ENCODE measurements at regions not wholly inside any gene's neighbourhood (a gene's known extent, or its start where the extent isn't known, plus 50 kb on each side); places are given as distances from the start of the nearest gene placed in this dataset.
"Not testable (repeated sequence)": the region's sequence is repeated elsewhere in the genome, so short reads cannot be mapped to it uniquely, and the experiment has no call there.

DNA sequence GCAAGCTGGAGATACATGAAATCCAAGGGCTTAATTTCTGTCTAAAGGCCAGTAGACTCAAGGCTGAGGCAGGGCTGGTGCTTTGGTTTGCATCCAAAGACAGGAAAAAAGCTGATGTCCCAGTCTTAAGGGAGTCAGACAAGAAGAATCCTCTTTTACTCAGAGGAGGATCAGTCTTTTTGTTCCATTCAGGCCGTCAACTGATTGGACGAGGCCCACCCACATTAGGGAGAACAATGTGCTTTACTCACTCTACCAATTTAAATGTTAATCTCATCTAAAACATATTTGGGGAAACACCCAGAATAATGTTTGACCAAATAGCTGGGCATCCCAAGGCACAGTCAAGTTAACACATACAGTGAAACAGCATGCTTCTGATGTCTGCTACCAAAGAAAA, 388.5 kb upstream of the CHRM2 start:
- no peak overlapping the region for H3K4me3 ChIP-seq (ENCODE audit: low read depth, low read length)
- DNase-seq (ENCODE audit: low read depth): no peak
- TF ChIP-seq, protein P1, sequence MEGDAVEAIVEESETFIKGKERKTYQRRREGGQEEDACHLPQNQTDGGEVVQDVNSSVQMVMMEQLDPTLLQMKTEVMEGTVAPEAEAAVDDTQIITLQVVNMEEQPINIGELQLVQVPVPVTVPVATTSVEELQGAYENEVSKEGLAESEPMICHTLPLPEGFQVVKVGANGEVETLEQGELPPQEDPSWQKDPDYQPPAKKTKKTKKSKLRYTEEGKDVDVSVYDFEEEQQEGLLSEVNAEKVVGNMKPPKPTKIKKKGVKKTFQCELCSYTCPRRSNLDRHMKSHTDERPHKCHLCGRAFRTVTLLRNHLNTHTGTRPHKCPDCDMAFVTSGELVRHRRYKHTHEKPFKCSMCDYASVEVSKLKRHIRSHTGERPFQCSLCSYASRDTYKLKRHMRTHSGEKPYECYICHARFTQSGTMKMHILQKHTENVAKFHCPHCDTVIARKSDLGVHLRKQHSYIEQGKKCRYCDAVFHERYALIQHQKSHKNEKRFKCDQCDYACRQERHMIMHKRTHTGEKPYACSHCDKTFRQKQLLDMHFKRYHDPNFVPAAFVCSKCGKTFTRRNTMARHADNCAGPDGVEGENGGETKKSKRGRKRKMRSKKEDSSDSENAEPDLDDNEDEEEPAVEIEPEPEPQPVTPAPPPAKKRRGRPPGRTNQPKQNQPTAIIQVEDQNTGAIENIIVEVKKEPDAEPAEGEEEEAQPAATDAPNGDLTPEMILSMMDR (IDR thresholded peaks at IDR 0.05; ENCODE audit: insufficient read depth, low read depth, low read length, missing control alignments): no peak

DNA sequence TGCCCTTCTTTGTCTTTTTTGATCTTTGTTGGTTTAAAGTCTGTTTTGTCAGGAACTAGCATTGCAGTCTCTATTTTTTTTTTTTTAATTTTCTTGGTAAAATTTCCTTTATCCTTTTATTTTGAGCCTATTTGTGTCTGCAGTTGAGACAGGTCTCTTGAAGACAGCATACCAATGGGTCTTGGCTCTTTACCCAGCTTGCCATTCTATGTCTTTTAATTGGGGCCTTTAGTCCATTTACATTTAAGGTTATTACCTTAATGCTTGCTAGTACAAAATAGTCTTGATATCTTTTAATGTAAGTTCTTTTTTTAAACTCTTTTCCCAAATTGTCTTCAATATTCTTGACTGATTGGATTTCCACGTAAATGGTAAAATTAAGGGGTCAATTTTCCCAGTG, 398.3 kb upstream of the CHRM2 start:
- H3K4me3 ChIP-seq (ENCODE audit: low read depth, low read length): no peak overlapping the region
- DNase-seq (ENCODE audit: low read depth): no peak
- TF ChIP-seq, protein P1 (IDR thresholded peaks at IDR 0.05; ENCODE audit: insufficient read depth, low read depth, low read length, missing control alignments): no peak

DNA sequence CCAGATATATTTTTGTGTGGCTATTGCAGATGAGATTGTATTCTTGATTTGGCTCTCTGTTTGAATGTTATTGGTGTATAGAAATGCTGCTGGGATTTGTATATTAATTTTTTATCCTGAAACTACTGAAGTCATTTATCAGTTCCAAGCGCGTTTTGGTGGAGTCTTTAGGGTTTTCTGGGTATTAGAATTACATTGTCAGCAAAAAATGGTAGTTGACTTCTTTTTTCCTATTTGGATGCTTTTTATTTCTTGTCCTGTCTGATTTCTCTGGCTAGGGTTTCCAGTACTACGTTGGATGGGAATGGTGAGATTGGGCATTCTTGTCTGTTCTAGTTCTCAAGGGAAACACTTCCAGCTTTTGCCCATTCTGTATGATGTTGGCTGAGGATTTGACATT, 415.5 kb upstream of the CHRM2 start:
- no peak overlapping the region for H3K4me3 ChIP-seq (ENCODE audit: low read depth, low read length)
- no peak for DNase-seq (ENCODE audit: low read depth)
- TF ChIP-seq, protein P1 (IDR thresholded peaks at IDR 0.05; ENCODE audit: insufficient read depth, low read depth, low read length, missing control alignments): no peak

DNA sequence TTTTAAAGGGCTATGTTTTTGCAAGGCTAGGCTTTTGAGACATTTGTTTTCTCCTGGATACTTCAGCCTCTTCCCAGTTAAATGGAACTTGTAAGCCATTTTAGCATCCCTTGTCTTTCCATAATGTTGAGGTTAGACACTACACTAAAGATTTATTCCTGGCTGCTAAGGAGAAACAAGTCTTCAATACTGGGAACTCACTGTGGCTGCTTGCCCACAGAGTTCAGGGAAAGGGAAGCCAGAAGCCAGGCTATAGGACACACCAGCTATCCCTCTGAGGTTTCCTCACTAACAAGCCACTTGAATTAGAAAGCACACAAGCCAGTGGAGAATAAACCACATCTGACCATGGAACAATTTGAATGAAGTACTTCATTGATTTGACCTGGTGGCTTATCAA, 421.7 kb upstream of the CHRM2 start:
- H3K4me3 ChIP-seq (ENCODE audit: low read depth, low read length): no peak overlapping the region
- TF ChIP-seq, protein P1 (IDR thresholded peaks at IDR 0.05; ENCODE audit: insufficient read depth, low read depth, low read length, missing control alignments): no peak
- no peak for DNase-seq (ENCODE audit: low read depth)

DNA sequence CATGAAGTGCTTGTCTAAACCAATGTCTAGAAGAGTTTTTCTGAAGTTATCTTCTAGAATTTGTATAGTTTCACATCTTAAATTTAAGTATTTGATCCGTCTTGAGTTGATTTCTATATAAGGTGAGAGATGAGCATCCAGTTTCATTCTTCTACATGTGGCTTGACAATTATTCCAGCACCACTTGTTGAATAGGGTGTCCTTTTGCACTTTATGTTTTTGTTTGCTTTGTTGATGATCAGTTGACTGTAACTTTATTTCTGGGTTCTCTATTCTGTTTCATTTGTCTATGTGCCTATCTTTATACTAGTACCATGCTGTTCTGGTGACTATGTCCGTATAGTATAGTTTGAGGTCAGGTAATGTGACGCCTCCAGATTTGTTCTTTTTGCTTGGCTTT, 426.6 kb upstream of the CHRM2 start:
- no peak overlapping the region for H3K4me3 ChIP-seq (ENCODE audit: low read depth, low read length)
- TF ChIP-seq, protein P1 (IDR thresholded peaks at IDR 0.05; ENCODE audit: insufficient read depth, low read depth, low read length, missing control alignments): no peak
- no peak for DNase-seq (ENCODE audit: low read depth)

DNA sequence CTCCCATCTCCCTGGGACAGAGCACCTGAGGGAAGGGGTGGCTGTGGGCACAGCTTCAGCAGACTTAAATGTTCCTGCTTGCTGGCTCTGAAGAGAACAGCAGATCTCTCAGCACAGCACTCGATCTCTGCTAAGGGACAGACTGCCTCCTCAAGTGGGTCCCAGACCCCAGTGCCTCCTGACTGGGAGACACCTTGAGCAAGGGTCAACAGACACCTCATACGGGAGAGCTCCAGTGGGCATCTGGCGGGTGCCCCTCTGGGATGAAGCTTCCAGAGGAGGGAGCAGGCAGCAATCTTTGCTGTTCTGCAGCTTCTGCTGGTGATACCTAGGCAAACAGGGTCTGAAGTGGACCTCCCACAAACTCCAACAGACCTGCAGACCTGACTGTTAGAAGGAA, 436.7 kb upstream of the CHRM2 start:
- not testable (repeated sequence) for H3K4me3 ChIP-seq (ENCODE audit: low read depth, low read length); DNase-seq (ENCODE audit: low read depth)

DNA sequence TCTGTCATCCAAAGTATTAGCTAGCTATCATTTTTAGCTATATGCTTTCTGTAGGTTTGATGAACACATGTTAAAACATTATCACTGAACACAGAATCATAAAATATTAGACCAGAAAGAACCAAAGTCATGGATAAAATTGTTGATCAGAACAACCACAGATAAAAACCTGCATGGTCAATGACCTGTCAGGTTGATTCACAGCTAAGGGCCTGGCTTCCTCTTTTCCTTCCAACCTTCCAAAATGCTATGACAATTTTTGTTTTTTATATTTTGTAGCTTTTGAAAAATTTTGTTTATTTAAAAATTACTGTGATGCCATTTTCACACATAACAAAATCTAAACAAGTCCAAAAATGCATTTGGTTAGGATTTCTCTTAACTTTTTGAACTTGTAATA, 444.4 kb upstream of the CHRM2 start:
- DNase-seq (ENCODE audit: low read depth): no peak
- TF ChIP-seq, protein P1 (IDR thresholded peaks at IDR 0.05; ENCODE audit: insufficient read depth, low read depth, low read length, missing control alignments): no peak
- no peak overlapping the region for H3K4me3 ChIP-seq (ENCODE audit: low read depth, low read length)

DNA sequence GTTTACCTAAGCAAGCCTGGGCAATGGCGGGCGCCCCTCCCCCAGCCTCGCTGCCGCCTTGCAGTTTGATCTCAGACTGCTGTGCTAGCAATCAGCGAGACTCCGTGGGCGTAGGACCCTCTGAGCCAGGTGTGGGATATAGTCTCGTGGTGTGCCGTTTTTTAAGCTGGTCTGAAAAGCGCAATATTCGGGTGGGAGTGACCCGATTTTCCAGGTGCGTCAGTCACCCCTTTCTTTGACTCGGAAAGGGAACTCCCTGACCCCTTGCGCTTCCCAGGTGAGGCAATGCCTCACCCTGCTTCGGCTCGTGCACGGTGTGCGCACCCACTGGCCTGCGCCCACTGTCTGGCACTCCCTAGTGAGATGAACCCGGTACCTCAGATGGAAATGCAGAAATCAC, 442.6 kb upstream of the MTPN start:
- not testable (repeated sequence) for DNase-seq (ENCODE audit: low read depth); H3K4me3 ChIP-seq (ENCODE audit: low read depth, low read length)

All from GM12865 (cell line).